Hematopoietic multipotent progenitor cell treated with erythropoietin and hydrocortisone succinate and interleukin-3 and kit ligand, for 4 days (in vitro differentiated cells): ENCODE measurements at regions not wholly inside any gene's neighbourhood (a gene's known extent, or its start where the extent isn't known, plus 50 kb on each side); places are given as distances from the start of the nearest gene placed in this dataset.
"Not testable (repeated sequence)": the region's sequence is repeated elsewhere in the genome, so short reads cannot be mapped to it uniquely, and the experiment has no call there.

Source experiments
- DNase-seq: peaks from one replicate; pipeline ENCODE4 v3.0.0-alpha.2; 2015

DNA sequence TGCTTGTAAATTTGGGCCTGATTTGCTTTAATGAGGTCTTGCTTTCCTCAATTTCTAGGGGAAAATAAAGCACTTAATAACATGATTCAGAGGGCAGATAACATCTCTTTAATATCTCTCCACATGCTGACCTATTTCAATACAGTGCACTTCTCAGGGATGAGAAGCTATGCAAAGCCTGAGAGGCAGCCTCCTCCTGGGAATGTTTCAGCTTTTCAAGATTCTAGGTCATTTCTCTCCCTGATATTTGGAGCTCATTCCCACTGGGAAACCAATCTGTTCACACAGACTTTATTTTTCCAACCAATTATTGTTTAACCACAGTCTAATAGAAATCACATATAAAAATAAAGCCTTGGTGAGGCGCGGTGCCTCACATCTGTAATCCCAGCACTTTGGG is 67.0 kb upstream of the LSAMP start:
- no peak for DNase-seq

DNA sequence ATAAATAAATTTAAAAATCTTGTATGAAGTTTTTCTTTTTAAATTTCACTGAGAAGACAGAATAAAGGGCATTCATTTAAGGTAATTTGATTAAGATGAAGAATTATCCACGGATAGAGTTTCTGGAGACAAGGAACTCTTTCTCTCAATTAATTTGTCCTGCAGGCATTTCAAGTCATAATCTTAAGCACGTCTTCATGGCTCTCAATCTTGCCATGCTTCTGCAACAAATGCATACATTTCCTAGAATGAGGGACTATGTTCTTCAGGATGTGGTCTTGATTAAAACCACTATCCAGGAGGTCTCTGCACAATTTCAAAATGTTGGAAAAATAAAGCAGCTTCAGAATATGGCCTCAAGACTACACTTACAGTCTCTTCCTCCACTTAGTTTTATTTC is 67.6 kb upstream of the LSAMP start:
- no peak for DNase-seq

GRCh38 chr3:116515973-116516372 is 70.7 kb upstream of the LSAMP start:
- no peak for DNase-seq

DNA sequence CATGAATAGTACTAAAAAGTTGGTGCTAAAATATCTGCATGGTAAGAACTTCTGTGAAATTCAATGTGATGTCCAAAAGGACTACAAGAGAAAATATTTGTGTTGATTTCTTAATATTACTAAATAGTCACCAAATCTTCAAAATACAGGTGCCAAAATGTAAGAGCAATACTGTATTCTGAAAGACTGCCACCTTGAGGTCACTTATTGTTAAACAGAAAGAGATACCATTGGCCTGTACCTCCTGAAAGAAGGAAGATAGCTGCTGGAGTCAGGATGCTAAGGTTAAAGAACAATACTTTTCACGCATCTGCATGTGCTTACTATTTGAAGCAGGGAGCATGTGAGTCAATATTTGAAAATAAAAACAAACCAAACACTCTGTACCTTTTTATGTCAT is 72.0 kb upstream of the LSAMP start:
- peak; percentile 10 for DNase-seq

GRCh38 chr3:116519101-116519500 is 73.8 kb upstream of the LSAMP start:
- DNase-seq: not testable (repeated sequence)

DNA sequence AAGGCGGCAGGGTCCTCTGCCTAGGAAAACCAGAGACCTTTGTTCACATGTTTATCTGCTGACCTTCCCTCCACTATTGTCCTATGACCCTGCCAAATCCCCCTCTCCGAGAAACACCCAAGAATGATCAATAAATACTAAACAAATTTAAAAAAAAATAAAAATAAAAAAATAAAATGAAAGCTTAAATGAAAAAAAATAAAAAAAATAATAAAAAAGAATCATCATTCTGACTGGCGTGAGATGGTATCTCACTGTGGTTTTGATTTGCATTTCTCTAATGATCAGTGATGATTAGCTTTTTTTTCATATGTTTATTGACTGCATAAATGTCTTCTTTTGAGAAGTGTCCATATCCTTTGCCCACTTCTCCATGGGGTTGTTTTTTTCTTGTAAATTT is 74.5 kb upstream of the LSAMP start:
- not testable (repeated sequence) for DNase-seq

GRCh38 chr3:116524453-116525210 is 79.3 kb upstream of the LSAMP start:
- no peak for DNase-seq

GRCh38 chr3:116552246-116552645 is 107.0 kb upstream of the LSAMP start:
- DNase-seq: no peak

- DNase-seq: no peak
These were observed 108.1 kb upstream of the LSAMP start for GRCh38 chr3:116553355-116553754.

- no peak for DNase-seq
These were observed 116.2 kb upstream of the LSAMP start for GRCh38 chr3:116561529-116561928.

DNA sequence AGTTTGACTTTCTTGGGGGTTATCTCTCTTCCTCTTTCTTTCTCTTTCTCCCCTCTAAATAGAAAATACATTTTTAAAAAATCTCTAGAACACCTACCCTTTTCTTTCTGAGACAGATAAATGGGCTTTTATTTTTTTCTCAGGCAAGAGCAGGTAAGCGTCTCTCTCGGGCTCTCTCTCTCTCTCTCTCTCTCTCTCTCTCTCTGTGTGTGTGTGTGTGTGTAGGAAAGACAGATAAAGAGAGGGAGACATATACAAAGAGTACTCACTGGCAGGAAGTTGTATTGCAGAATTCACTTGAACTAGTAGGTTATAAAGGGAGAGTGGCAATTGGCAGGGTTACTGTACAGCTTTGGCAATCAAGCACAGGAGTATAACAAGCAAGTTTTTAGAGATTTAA is 118.1 kb upstream of the LSAMP start:
- DNase-seq: no peak

DNA sequence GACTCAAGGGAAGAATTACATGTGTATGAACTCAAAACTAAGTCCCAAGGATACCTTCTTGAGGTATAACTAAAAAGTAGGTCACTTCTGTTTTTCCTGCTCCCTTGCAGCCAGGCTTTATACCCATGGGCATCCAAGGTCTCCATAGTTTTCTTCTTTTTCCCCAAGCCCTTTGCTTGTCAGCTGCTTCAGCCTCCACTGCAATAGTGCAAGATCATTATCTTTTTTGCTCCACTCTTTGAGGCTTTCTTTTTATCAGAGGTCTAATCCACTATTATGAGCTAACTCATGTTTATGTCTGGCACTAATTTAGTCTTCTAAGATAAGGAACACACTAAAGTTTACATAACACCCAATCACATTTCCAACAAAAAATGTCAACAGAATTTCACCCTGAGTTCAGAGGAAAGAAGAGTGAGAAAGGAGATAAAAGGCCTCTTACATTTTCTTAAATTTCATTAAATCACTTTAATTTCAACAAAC is 121.2 kb upstream of the LSAMP start:
- DNase-seq: no peak

DNA sequence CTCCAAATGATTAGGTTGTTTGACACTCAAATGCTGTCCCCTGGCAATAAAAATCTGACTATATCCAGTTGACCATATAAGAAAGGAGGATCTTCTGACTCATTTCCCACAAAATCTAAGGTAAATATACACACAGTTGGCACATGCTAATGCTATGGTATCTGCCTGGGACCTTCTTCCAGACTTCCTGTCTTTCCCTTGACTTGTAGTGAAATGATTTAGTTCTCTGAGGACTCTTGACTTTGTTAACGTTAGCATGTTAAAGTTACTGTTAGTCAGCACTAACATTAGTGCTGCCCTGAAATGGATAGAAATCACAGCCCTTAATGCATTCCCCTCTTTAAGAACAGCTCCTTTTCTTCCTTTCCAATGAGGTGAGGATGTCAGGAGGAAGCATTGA is 124.3 kb upstream of the LSAMP start:
- no peak for DNase-seq

- peak; percentile 9 for DNase-seq
These were observed 129.7 kb upstream of the TUSC7 start for GRCh38 chr3:116579840-116580239.

- no peak for DNase-seq
These were observed 123.2 kb upstream of the TUSC7 start for GRCh38 chr3:116586285-116586944.

DNA sequence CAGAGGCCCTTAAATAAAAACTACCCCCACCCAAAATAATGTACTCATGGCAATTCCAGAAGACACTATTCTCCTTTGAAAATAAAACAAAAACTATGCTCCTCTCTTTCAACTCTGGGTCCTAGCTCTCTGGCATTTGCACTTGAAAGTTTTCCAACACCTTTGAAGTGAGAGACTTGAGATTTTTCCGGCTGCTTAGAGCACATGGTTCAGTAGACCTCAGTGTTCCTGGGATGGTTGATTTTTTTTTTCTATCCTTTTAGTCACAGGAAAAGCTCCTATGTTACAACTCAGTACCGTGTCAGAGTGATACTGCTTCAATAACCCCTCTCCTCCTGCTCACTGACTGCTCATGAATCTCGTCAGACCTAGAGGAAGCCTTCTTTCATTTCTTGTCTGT is 118.3 kb upstream of the TUSC7 start:
- no peak for DNase-seq

DNA sequence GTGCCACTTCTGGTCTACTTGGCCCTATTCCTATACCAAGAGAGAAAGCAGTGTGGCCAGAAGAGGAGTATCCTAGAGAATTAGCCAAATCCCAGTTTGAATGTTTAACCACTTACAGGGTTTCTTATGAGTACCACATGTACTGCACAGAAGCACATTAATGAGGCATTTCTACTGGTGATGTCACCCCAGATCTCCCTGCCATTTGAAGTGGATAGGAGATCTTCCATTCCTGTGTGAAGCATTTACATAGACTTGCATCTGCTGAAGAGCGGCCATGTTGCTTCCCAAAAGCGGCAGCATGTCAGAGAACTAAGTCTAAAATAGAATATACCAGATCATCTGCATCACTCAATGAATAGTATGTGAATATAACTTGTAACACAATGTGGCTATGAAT is 108.4 kb upstream of the TUSC7 start:
- DNase-seq: no peak

DNA sequence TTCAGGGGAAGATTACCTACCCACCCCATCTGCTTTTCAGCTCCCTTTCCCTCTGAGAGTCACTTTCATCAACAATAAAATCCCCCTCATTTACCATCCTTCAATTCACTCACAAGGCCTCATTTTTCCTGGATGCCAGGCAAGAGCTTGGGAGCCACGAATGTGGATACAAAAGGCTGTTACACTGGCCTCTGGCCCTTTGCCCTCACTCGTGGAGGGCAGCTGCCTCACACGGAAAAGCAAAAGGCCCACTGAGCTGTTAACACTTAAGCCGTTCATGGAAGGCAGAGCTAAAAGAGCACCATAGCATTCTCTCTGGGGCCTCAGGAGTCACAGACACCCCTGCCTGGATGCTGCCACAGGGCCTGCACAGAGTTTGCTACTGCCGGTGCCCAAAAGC is 102.4 kb upstream of the TUSC7 start:
- no peak for DNase-seq

- no peak for DNase-seq
These were observed 99.5 kb upstream of the TUSC7 start for GRCh38 chr3:116610124-116610523.

- DNase-seq: peak; percentile 18
These were observed 94.7 kb upstream of the TUSC7 start for GRCh38 chr3:116614795-116615362.

DNA sequence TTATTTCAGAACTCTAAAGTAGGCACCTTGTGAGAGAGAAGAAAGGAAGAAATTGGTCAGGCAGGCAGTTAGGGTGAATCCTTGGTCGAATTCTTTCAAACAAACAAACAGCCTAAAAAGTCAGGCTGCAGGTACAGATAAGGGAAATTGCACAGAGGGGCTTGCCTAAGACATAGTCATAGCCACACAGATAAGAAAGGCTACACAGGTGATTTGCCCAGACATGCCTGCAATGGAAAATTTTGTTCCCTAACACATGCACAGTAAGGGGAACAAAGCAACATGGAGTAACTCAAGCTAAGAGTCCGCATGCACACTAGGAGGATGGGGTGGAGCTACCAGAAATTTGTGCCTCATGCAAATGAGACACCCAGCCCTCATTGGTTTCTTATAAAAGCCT is 91.4 kb upstream of the TUSC7 start:
- DNase-seq: no peak

- DNase-seq: no peak
These were observed 90.6 kb upstream of the TUSC7 start for GRCh38 chr3:116618930-116619329.

DNA sequence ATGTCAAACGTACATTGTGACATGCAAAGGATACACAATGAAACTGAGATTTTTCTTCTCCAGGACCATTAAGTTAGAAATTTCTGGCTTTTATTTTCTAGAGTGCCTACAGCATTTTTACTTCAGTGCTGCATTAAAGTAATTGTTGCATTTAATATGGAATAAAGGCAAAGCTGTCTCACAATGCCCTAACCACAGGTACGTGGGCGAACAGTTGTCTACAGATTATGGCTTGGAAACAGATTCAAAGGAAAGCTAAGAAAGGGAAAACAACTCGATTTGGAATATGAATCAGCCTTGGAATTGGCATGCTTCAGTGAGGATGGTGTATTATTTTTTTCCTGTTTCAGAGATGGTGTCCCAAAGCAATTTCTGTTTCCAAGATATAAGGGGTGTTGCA is 79.1 kb upstream of the TUSC7 start:
- no peak for DNase-seq

- DNase-seq: no peak
These were observed 69.9 kb upstream of the TUSC7 start for GRCh38 chr3:116639641-116640040.
